GM21737 (cell line): ENCODE measurements at regions not wholly inside any gene's neighbourhood (a gene's known extent, or its start where the extent isn't known, plus 50 kb on each side); places are given as distances from the start of the nearest gene placed in this dataset.

ENCODE experiments used
- ATAC-seq: cut with Tn5 transposase; IDR thresholded peaks from one replicate; pipeline ENCODE4 v1.9.1; 2021; ENCODE audit warnings: mild to moderate bottlenecking, moderate library complexity; ENCODE audit not compliant: unreplicated experiment

GRCh38 chr6:132244744-132245143 is 156.5 kb downstream of the MOXD1 start:
- no peak for ATAC-seq

DNA sequence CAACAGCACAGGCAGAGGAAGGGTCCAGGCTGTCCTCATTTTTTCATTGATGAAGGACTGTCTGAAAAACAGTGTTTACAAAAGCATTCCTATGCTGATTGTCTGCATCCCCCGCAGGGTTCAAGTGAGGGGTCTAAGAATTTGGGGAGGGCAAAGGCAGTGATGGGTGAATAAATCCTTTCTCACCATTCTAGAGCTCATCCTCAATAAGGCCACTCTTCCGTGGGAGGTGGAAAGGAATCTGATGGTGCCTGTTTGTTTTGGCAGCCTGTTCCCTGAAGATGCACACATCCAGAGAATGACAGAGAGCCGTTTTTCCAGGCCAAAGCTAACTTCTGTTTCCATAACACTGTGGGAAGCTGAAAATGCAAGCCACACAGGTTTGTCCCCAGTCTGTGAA is 164.5 kb downstream of the MOXD1 start:
- no peak for ATAC-seq

DNA sequence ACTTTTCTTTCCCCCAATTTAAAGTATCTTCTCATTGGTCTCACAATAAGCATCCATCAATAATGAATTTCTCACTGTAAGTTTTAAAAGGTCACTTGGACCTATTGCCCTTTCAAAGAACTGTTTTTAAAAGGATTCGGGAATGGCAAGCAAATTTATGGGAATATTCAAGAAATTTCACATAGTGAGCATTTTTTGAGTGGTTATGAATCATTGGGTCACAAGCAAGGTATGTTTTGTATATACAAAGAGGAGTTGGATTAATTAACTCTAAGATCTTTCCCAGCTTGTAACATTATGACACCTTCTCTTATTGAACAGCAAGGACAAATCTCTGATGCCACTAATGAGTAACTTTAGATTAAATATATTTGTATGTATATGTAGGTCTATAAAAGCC is 165.0 kb downstream of the MOXD1 start:
- no peak for ATAC-seq

GRCh38 chr6:132235596-132236280 is 165.5 kb downstream of the MOXD1 start:
- ATAC-seq = no peak

DNA sequence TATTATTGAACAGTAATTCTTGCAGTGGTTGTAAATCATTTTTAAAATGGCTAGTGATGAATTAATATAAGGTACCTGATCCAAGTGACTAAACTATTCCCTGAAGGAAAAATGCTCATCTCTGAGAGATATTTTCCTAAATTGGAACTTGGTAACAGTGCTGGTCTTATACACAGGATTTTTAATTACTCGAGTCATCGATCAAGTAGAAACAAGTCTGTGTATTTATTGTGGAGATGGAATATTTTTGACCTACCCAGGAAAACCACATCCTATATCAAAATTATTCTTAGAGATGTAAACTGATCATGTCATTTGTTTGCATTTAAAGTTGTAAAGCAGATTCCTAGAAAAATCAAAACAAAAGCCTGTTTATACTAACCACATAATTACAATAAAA is 166.9 kb downstream of the MOXD1 start:
- no peak for ATAC-seq

- ATAC-seq = no peak
Measured at GRCh38 chr6:132231121-132231884, 170.0 kb downstream of the MOXD1 start.

DNA sequence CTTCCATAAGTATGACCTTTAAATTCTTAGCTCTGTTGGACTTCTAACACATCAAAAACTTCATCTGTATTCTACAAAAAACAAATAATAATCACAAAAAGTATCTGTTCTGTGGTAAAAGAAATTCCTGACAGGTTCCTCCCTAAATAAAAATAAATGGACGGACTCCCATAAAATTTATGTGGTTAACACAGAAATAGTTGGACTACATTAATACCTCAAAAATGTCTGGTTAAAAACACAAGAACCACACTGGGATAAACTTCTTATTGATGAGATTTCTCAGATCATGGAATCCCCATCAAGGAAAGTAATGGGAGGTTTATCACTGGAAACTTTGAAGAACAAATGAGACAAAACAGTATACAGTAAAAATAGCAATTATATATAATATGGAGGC is 172.4 kb downstream of the MOXD1 start:
- ATAC-seq = no peak

DNA sequence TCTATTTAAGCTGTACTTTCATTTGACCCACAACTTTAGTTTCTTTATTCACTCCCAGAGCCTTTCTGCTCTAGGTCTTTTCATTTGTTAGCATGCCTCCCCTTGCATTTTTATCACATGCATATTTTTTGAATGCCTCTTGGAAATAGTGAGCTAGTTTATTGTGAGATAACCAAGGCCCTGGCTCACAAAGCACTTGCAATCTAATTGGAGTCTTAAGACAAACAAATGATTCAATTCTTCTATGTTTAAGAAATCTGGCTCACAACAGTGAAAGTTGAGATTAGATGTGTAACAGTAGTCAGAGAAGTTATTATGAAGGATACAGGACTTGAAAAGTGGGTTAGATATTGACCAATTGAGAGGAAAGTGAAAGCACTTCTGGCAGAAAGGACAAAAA is 173.4 kb downstream of the MOXD1 start:
- ATAC-seq = no peak

GRCh38 chr6:132224943-132225342 is 176.3 kb downstream of the MOXD1 start:
- ATAC-seq = no peak

DNA sequence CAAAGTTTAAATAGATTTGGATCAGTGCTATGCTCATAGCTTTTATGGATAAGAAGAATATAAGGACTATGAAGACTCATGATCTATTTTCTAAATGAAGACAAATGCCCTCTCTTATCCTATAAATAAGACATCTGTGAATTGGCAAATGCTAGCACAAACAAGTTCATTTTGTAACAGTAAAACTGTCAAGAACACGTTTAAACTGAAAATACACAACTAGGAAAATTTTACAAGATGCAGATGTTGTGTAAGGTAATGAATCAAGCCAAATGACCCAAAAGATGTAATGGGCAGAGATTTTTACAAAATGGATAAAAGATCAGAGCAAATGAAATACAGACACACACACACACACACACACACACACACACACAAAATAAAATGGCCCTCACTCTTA is 180.5 kb downstream of the MOXD1 start:
- no peak for ATAC-seq

GRCh38 chr6:132219901-132220300 is 181.4 kb downstream of the MOXD1 start:
- no peak for ATAC-seq

- no peak for ATAC-seq
Measured at GRCh38 chr6:132218059-132218696, 183.1 kb downstream of the MOXD1 start.

- no peak for ATAC-seq
Measured at GRCh38 chr6:132215805-132216204, 185.5 kb downstream of the MOXD1 start.

- no peak for ATAC-seq
Measured at GRCh38 chr6:132214716-132215115, 186.6 kb downstream of the MOXD1 start.

DNA sequence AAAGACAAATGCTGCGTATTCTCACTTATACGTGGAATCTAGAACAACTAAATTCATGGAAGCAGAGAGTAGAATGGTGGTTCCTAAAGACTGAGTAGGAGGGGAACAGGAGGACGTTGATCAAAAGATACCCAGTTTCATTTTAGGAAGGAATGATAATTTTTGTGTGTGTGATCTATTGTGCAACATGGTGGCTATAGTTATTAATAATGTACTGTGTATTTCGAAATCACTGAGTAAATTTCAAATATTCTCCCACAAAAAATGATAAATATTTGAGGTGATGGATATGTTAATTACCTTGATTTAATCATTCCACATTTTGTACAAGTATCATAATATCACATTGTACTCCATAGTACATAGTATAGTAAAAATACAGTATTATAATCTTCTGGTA is 187.5 kb downstream of the MOXD1 start:
- ATAC-seq = no peak

- no peak for ATAC-seq
Measured at GRCh38 chr6:132213191-132213590, 188.1 kb downstream of the MOXD1 start.

GRCh38 chr6:132210886-132211563 is 190.2 kb downstream of the MOXD1 start:
- ATAC-seq = no peak

- ATAC-seq = no peak
Measured at GRCh38 chr6:132209351-132209750, 191.9 kb downstream of the MOXD1 start.

DNA sequence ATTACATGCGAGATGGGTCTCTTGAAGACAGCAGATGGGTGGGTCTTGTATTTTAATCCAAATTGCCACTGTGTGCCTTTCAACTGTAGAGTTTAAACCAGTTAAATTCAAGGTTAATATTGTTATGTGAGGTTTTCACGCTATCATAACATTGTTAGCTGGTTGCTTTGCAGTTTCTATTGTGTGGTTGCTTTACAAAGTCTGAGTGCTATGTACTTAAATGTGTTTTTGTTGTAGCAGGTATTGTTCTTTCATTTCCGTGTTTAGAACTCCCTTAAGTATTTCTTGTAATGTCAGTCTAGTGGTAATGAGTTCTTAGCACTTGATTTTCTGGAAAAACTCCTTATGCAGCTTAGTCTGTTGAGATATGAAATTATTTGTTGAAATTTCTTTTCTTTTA is 193.3 kb downstream of the MOXD1 start:
- no peak for ATAC-seq

- ATAC-seq = no peak
Measured at GRCh38 chr6:132205946-132206345, 195.3 kb downstream of the MOXD1 start.

- ATAC-seq = no peak
Measured at GRCh38 chr6:132204591-132204990, 196.7 kb downstream of the MOXD1 start.

- ATAC-seq = no peak
Measured at GRCh38 chr6:132202574-132202973, 198.7 kb downstream of the MOXD1 start.
